SK-N-SH (cell line): ENCODE measurements at regions not wholly inside any gene's neighbourhood (a gene's known extent, or its start where the extent isn't known, plus 50 kb on each side); places are given as distances from the start of the nearest gene placed in this dataset.

Source experiments
- CTCF ChIP-seq: fragments of 200-600 bp; sonication (generic); IDR thresholded peaks from 2 replicates; pipeline ENCODE4 v1.6.1; 2017; ENCODE audit warnings: antibody characterized with exemption, mild to moderate bottlenecking, moderate library complexity
- TAF1 ChIP-seq: IDR thresholded peaks from 2 replicates; pipeline ENCODE4 v1.6.1; 2012; ENCODE audit warnings: low read depth, mild to moderate bottlenecking, low read length, moderate library complexity, borderline replicate concordance
- TEAD4 ChIP-seq: IDR thresholded peaks from 2 replicates; pipeline ENCODE4 v1.4.0; 2012; ENCODE audit warnings: mild to moderate bottlenecking, borderline replicate concordance; ENCODE audit not compliant: insufficient read depth

- TF ChIP-seq CTCF (no peak), TEAD4 (no peak), TAF1 (no peak)
Observed at GRCh38 chr18:46415532-46416252, 241.3 kb downstream of the LOXHD1 start.
